ENCODE measurements at regions not wholly inside any gene's neighbourhood (a gene's known extent, or its start where the extent isn't known, plus 50 kb on each side); places are given as distances from the start of the nearest gene placed in this dataset.

DNA sequence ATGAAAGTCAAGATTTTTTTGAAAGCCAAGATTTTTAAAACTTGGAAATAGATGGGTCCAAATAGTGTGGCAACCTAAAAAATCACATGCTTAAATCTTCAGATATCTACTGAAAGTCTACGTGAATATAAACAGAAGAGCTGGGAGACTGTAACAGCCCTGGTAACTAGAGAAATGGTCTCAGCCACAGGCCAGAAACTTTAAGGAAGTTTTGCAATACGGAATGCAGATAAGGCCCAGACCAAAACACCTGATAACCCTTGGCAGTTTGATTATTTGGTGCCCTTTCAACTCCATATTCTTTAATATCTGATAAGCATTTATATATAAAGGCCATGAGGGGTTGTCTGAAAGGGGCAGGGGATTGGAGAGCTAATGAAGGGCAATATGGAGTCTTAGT is 537.3 kb upstream of the TGFBR2 start:
- DNase-seq: no peak

DNA sequence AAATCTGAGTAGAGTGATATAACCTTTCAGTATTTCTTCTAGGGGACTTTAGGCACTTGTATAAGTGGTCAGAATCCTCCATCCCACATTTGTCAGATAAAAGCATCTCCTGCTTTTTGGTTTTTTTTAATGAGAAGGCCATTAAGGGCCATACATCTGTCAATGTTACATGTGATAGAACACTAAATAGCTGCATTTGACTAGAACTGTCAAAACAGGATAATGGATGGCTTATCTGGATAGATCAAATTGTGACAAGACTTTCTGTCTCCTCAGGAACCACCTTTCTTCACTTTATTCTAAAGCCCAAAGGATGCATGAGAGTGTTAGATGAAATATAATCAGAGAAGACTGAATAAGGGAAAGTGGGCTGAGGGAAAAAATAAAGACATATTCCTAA is 533.4 kb upstream of the TGFBR2 start:
- DNase-seq: no peak

DNA sequence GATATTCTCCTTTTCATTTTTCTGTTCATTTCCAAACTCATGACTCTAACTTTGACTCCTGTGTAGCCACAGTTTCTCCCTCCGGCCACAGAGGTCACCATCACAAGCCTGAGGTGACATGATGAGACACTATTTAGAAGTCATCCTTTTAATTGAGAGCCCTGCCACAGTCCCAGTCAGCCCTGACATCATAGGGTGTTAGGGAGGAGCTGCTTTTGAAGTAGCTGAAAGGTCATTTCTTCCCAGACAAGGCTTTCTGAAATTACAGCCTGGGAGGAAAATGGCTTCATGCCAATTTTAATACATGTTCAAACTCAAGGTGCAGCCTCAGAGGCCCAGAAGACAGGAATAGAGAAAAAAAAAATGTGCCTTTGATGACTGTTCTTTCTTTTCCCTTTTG is 532.8 kb upstream of the TGFBR2 start:
- peak; percentile 34 for DNase-seq

DNA sequence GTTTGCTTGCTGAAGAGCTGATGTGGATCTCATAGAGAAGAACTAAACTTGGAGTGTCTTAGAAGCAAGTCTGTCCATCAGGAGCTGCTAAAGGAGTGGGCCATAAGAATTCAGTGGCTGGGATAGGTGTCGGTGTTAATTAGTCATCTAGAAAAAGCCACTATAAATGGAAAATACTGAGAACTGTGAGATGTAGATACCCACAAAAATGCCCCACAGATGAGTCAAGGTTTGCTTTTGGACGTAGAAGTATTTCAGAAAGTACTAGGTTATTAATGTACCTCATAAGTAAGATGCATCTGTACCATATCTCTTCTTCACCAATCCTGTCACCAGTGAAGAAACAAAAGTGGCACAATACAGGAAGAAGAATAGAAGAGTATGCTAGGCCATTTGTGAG is 530.9 kb upstream of the TGFBR2 start:
- no peak for DNase-seq

DNA sequence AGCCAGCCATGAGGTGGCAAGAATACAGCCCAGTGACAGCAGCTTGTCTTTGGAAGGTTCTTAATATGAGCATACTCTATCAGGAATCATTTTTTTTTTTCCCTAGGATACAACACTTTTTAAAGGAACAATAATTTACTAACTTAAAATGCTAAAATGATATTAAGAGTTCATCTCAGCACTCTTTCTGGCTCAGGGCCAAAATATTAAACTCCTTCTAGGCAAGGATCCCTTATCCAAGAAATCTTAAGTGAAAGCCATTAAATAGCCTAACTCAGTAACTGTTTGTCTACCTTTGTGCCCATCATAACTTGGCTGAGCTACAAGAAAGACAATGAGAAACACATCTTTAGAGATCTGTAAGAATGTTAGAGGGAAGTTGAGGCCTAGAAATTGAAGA is 529.5 kb upstream of the TGFBR2 start:
- DNase-seq: no peak

DNA sequence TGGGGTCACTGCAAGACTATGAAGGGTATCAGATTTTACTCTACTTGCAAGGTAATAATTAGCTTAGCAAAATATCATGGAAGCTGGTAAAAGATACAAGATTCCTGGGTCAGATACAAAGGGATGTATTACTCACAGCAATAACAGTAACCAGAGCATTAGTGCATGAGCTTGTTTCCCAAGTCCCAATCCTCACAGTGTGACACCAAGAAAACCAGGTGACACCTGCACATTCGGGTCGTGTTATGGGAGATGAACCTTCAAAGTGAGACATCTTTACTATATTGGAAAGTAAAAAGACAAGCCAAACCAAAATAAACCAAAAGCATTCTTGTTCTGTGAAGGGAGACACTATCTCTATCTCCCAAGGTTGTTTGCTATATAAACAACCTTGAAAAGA is 528.7 kb upstream of the TGFBR2 start:
- DNase-seq: no peak

DNA sequence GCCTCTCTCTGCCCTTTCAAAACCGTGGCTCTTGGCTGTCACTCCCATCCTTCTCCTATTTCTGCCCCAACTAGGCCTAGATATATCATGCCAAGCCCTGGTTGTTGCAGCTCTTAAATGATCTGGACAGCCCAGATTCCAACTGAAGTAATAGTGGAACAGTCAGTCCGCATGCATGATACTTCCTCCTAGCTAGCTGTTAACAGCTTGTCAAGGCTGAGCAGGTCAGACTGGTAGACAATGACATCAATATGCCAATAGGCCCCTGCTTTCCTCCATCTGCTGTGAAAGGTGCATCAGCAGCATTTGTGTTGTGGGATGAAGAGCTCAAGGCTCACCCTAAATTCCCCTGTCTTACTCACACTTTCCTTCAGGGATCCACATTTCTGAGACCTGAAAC is 527.7 kb upstream of the TGFBR2 start:
- DNase-seq: no peak

DNA sequence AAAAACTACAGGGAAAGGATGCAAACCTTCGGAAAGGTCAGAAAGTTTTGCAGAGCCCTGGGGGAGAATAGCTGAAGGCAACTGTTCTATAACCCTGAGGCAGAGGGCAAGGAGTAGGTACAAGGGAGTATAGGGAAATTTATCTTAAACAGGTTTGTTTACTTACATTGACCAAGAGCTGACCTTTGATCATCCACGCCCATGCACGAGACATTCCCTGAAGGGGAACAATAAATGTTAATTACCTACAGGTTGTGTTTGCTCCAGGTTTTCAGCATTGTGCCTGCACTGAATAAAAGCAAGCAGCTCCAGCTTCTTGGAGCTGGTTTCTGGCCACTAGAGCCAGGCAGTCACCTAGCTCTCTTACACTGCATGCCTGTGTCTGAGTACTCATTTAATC is 524.5 kb upstream of the TGFBR2 start:
- no peak for DNase-seq

DNA sequence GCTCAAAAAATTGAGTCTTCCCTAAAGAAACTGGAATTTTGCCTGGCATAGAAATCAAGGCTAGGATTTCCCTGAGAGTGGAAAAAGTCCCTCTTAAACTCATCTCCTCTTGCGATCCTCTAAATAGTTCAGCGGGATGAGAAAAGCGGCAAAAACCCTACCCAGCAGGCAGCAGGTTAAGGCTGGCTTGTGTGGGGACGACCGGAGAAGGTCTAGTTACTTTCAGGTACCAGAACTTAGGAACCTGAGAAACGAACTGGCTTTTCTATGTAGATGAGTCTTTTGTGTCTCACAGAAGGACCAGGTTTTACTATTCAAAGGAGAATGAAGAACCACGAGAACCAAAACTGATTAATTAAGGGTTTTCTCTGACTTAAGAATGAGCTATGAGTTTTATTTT is 523.7 kb upstream of the TGFBR2 start:
- DNase-seq: no peak

DNA sequence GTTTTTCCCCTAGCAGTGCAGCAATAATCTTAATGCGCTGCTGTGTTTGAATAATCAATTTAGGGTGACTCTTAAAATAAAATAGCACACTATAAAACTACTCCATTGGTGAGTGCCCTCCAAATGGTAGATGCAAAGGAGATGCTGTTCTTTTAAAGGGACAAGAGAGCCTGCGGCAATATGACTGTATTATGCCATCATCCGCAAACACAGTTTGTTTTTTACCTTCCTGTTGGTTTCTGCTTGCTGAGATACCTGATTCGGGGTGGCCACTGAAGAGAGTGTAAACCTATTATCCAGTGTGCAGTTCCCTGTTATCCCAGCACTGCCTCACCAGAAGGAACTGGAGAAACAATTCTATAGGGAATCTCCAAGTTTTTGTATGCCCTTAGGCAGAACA is 523.1 kb upstream of the TGFBR2 start:
- no peak for DNase-seq

DNA sequence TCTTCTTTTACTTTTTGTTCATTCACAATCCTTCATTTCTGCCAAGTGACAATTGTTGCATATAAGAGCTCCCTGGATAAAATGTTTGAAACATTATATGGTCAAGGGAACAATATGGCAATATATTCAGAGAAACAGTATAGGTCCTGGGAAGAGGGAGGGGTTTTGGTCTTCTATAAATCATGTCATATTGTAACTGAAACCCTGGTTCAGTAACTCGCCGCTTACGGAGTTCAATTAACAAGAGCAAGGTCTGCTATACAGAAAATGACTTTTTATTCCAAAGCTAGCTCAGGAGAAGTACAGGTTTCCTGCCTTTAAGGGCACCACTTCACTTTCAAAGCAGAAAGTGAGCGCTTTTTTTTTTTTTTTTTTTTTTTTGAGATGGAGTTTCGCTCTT is 522.1 kb upstream of the TGFBR2 start:
- DNase-seq: no peak

DNA sequence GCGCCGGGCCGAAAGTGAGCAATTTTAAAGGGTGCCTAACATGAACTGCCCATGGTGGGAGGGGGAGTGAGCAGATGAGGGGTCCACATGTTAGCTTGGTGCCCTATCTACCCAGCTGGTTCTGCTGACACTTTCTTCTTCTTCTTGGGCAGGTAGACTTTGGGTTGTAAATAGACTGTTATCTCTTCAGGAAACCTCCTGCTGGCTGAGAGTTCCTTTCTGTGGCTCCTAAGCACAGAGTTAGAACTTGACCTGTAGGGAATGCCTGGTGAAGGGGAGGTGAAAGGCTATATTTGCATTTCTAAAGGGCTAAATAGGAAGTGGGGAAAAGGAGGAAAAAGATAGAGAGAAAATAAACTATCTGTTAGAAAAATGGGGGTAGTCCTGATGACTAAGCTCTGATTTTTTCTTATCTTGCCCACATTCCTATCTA is 521.4 kb upstream of the TGFBR2 start:
- no peak for DNase-seq

DNA sequence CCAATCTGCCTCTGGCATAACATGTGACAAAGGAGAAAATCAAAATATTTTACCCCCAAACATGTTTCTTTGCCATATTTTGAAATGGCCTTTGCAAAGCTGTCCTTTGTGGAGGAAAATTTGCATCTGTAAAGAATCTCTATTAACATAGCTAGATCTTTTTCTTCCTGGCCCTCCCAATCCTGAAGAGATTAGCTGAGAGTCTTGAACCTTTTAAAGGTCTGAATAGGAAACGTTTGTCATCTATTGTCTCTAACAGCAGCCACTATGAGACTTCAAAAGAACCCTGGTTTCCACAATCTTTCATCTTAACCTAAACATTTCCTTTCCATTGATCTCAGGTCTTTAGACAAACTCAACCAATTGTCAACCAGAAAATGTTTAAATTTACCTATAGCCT is 520.9 kb upstream of the TGFBR2 start:
- no peak for DNase-seq

DNA sequence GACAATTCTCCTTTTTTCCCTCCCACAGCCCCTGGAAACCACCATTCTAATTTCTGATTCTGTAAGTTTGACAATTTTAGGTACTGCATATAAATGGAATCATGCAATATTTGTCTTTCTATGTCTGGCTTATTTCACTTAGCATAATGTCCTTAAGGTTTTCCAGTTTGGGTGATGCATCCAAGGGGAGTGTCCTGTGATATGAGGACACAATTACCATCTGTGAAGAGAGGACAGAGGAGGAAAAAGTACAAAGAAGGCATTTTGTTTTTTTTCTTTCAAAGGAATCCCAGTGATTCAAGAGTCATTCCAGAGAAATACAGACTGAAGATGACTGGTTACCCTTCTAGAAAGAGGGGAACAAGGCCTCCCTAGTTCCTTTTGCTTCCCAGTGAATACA is 514.7 kb upstream of the TGFBR2 start:
- no peak for DNase-seq

DNA sequence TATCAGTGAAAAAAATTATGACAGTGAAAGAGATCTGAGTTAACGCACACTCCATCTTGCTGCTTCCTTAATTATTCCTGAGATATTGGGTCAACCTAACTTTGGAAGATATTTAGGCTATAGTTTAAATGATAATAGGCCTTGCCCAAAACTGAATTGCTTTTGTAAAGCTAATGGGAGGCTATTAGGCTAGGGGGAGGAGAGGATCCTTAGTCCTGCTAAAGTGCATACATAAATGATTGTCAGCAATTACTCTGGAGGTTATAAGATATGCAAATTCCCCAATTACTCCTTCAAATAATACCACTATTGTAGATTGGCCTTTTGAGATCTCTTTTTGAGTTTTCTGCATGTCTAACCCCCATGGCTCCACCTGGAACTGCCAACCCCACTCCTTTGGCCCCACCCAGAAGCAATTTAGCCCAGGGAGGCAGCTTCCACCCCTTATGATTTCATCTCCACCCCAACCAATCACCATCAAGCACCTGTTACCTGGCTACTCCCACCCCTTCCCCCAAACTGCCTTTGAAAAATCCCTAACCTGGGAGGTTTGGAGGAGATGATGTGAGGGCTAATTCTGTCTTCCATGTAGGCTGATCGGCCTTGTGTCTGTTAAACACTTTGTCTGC is 509.3 kb upstream of the TGFBR2 start:
- DNase-seq: no peak

DNA sequence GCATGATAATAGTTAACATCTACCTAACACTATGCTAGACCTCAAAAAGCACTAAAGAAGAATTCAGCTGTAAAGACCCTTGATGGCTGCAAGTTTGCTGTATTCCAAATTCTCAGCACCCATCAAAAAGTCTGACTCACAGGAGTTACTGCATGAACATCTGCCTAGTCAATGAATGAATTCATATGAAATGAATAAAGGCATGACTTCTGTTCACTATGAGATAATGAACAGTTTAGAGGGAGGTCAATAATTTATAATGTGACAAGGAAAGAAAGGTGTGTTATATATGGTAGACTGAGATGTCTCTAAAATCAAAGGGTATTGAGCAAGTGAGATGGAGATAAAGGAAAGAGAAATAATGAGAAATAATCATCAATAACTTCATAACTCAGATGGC is 508.2 kb upstream of the TGFBR2 start:
- DNase-seq: no peak

DNA sequence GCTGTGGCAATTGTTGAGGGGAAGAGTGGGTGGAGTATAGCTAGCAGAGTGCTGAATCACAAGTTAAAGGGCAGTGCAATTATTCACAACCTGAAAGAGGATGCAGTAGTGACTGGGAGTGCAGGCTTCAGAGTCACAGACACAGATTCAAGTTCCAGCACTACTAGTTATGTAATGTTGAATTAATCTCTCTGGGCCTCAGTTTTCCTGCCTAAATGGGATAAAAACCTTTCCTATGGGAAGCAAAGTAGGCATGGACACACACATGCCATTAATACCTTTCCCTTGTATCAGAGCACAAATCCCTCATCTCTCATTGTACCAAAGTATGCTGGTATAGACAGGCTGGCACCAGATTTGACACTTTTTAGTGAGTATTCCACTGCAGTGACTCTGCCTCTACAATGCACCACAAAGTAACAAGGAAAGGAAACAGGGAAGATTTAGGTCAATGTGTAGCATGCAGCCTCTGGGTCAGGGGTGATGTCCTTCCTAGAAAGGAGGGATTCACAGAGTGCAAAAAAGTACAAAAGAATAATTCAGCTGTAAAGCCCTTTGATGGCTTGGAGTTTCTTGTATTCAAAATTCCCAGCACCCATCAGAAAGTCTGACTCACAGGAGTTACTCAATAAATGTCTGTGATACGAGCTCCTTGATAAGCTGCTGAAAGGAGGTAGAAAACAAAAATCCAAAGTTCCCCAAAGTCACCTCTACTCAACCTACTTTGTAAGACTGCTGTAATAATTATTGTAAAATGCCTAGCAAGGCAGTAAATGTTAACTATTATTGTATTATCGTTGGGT is 507.5 kb upstream of the TGFBR2 start:
- no peak for DNase-seq

DNA sequence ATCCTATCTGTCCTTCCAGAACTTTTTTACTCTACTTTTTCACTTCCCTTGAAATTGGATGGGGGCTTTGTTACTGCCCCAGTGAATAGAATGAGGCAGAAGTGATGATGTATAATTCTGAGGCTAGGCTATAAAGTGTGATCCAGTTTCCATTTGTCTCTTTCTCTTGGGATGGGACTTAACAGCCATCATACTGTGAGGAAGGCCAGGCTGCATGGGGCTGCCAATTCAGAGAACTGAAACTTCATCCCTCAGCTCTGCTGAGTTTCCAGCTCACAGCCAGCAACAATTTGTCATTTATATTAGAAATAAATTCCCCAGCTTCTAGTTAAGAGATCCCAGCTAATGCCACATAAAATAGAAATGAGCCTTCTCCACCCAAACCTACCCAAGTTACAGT is 504.0 kb upstream of the TGFBR2 start:
- DNase-seq: no peak

DNA sequence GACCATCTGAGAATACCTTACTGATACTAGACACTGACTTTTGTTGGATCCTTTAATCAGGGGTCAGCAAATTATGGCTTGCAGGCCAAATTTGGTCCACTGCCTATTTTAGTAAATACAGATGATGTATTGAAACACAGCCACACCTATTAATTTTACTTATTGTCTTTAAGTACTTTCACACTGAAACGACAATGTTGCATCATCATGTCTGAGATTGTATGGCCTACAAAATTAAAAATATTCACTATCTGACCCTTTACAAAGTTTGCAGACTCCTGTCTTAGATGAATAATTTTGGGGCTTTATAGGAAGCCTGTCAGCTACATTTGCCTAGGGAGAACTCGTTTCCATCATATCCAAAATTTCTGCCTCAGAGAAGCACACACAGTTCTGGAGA is 503.2 kb upstream of the TGFBR2 start:
- DNase-seq: no peak

DNA sequence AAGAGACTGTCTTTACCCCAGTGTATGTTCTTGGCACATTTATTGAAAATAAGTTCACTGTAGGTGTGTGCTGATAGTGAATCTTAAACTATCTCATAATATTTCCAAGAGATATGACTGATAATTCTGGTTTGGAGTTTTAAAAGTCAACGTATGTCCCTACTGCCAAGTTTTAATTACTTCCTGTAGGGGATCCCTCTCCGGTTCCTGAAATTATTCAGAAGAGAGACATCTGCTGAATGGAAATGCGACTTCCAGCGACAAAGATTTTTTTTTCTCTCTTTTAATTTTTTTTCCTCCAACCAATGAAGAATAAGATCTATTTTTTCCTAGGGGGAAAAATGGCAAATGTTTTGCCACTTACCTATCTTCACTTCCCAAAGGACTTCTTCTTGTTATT is 498.9 kb upstream of the TGFBR2 start:
- no peak for DNase-seq

DNA sequence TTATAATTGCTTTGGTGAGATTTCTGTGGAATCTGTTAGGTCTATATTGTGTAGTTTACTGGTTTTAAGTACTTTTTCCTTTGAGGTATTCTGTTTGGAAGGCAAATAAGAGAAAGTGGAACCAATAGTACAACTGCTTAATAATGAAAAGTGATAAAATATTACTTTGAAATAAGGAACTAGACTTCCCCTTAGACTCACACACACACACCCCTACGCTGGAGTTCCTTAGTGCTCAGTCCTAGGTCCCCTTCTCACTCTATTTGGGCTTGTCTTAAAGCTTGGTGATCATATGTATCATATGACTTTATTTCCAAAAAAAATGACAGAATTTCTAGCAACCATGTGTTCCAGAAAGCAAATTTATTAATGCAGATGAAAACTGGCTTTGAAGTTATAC is 494.0 kb upstream of the TGFBR2 start:
- DNase-seq: no peak

DNA sequence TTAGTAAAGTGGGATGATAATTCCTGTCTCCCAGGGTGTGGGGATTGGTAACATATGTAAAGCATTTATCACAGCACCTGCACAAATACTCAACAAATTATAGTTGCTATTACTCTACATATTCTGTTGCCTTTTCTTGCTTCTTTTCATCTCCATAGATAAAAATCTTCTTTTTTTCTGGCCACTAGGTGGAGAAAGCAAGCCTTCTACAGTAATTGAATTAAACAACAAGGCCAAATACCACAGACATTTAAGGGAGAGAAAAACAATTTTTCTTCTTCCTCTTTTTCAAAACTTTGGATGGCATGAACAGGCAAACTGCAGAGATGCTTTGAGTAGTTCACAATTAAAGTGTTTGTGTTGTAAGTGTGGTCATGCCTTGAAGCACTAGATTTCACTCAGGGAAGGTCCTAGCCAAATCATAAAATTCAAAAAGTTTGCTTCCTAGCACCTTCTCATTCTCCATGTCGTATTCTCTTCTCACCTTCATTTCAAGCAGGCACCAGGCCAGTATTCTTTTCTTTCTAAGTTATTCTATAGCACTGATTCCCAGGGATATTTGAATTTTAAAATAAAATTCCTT is 493.4 kb upstream of the TGFBR2 start:
- DNase-seq: peak; percentile 78

DNA sequence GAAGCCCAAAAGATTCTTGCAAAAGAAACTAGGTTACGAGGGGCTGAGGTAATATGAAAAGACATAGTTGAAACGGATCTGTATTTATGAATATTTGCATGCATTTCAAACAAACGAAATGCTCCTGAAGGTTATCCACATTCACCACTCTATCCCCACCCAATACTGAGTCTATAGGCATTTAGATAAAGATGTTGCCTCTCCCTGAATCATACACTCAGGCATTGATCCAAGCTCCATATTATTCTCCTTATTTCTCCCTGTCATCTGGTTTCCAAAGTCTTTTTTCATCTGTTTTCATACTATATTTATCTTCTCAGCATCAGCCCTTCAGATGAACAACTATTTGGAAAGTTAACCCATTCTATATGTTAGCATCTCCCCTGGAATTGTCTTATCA is 492.5 kb upstream of the TGFBR2 start:
- no peak for DNase-seq

DNA sequence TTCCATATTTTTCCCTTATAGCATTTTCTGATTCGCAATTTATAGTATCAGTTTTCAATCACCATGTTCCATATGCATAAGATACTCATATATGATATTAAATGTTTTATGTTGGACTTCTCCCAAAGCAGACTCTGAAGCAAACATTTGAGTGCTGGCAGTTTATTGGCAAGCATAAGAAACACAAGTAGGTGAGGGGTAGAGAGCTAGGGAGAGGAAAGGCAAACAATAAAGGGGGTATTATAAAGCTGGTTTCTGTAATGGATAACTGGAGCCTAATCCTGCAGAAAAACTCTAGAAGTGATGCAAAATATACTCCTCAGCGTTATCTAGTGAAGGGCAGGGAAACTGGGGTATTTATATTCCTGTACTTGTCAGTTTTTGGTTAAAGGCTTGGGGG is 491.5 kb upstream of the TGFBR2 start:
- no peak for DNase-seq

Data from tongue (tissue), 1 donor.